AML-193 (cell line): ENCODE measurements at regions not wholly inside any gene's neighbourhood (a gene's known extent, or its start where the extent isn't known, plus 50 kb on each side); places are given as distances from the start of the nearest gene placed in this dataset.

Experiments used
- DNase-seq, 2 experiments: peaks; one replicate each; lab custom pipeline; 2025; lab: John Stamatoyannopoulos, UW

DNA sequence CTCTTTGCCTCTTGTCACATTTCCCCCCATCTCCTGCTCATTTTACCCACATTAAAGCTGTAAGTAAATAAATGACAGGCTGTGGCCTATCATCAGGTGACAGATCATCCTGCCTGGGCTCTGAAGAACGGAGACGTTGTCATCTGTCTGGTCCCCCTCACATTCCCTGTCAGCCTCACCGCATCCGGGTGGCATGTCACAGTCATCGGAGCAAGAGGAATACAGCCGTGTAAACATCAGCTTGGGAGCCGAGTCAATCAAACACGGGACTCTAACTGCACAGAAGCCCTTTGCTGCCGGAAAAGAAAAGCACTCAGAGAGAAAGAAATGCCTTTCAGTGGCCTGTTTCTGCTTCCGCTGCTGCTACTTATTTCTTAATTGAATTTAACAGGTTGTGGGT is 371.9 kb upstream of the ID4 start:
- DNase-seq: no peak

DNA sequence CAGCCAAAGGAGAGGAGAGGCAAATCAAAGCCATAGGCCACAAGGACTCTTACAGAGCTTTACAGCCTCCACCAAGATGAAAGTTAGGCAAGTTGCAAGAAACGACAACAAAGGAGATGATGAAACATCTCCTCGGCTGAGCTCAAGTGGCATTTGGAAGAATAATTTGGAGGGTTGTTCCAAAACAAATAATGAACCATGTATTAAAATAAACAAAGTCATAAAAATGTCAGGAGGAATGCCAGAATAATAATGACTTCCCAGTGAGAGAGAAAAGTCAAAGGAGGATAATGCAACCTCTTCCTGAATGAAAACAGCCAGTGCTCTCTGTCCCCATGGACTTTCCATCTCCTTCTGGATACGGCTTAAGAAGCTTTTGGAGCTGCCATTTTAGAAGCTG is 371.4 kb upstream of the ID4 start:
- DNase-seq: no peak

DNA sequence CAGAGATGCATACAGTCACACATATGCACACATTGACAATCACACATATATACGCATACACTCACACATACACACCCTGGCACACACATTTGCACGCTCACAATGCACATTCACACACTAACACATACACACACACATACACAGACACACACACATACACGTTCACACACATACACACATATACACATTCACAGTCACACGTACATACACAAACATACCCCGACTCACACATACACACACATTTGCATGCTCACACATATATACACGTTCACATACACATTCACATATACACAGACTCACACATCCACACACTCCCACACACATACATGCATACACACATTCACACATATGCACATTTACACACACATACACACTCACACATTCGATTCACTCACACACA is 366.8 kb upstream of the ID4 start:
- no peak for DNase-seq

DNA sequence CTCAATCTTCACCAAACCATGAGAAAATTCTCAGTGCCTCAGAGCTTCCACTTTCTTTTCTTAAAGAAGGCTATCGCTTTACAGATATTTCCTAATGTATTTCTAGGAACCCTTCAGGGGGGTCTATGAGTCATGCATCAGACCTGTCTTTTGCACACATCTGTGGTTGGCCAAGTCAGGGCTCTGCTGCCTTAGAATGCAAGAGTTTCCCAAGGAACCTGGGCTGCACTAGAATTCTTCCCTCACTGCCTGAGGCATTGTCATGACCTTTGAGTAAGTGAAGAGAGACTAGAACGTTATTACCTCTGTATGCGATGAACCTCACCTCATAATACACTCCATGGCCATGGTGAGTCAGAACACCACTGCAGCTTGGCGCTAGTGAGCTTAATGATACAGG is 365.0 kb upstream of the ID4 start:
- DNase-seq: no peak

DNA sequence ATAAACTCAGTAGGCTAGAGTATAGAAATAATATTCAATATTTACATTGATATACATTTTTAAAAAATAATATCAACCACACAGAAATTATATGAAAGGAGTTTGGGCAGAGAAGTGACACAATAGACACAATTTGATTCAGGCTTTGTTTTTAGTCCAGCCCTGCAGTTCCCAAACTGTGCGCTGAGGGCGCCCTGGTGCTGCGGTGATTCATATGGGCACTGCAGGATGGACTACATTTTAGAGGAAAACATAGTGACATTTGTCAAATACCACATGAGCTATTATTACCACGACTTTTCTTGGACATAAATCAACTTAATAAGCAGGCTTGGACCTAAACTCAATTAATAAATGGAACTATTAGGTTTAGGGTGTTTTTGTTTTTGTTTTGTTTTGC is 364.3 kb upstream of the ID4 start:
- DNase-seq: no peak

DNA sequence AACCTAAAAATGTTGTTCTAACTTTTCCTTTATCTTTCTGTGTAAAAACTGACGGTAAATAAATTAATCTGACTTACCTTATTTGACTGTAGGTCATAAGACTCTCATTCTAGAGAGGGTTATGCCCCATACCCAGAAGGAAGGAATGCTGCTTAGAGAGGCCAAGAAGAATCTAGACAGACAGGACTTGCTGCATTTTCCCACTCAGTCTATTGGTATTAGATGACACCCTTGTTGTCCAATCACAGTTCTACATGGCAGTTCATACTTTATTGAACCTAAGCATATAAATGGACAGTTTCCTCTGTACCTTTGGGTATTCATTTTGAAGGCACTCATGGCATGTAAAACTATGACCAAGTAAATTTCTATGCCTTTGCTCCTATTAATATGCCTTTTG is 359.6 kb upstream of the ID4 start:
- no peak for DNase-seq

DNA sequence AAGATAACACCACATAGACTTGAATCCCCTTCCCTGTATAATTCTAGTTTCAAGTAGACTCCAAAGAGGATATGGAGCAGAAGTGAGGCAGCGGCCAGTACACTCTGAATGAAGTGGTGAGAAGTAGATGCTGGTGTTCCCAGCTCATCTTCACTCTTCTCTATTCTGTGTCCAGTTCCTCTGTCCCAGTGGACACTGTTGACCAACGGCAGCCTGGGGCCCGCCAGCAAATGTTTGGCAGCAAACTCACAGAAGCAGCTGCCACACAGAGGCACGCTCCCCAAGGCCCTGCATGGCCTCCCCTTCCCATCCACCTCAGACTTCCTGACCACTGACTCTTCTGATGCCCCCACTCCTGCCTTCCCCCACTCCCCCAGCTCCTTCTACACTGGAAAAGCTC is 358.9 kb upstream of the ID4 start:
- DNase-seq: no peak

DNA sequence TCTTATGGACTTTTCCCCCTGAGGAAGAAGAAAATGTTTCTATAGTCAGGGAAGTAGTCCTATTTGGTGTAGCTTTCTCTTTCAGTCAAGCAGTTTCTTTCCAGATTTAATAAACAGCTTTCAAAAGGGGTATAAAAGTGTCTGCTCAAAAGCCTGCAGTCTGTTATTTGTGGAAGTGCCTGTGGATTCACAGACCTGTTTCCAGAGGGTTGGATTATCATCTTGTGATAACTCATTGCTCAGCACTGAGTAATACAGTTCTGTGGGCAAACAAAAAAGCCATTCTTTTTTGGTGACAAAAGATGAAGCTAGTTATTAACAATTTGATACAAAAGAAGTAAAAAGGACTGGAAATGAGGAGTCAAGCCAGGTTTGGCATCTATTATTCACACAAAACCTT is 358.2 kb upstream of the ID4 start:
- no peak for DNase-seq

DNA sequence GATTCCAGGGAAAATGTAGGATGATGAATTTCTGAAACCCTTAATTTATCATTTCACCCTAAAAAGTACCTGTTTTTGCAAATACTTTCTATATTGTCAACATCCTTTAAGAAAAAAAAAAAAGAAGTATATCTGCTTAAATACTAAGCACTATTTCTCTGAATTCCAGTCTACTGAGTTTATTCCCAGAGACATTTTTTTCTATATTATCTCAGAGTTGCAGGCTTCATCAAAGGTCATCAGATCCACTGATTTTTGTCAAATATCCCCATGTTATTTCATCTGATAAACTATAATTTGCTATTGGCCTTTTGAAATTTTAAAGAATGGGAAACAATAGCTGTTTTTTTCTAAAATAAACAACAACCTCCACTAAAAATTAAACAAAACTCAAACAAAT is 357.6 kb upstream of the ID4 start:
- DNase-seq: no peak

DNA sequence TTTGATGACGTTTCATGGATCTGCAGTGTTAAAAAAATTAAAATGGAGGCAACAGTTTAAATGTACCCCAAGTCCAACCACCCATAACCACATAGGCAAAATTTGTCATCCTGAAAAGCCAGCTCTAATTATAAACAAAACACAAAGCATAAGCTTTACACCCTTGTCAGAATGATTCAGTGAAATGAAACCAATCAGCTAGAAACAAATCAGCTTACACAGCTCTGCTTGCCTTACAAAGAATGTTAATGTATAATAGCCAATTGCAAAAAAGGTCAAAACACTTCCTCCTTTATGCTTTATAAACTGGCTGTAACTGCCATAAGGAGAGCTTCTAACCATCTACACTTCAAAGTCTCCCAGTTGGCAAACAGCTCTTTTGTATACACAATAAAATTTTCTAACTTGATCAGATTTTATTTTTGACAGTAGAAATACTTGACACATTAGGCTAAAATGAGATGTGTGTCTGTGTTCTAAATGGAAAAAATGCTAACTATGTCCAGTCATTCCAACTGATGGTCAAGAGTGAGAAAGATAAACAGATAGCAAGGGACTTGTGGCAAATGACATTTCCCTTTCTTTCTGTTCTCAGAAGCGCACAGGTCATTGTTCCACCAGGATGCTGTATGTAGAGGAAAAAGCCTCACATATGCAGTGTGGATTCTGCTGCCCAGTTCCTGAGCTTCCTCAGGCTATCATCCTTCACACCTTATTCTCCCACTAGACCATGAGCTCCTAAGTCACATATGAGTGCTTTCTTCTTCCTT is 344.3 kb upstream of the ID4 start:
- no peak for DNase-seq

DNA sequence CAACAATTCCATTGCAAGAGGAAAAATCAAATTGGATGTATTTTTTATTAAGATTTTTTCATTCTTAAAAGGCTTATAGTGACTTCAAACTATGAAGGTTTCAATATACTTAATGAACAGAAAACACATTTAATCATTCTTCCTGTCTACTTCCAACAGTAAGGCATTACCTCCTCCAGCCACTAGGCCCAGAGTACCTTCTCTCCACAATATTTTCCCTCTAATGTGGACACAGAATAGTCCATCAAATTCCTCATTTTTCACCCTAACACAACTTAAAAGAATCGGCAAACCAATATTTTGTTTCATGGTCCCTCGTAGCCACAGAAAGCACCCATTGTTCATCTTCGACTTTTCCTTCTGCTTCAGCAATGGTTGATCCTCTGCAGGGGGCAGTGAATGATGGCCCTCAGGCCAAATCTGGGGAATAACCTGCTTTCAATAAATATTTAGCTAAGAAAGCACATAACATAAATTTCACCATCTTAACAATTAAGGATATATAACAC is 335.4 kb upstream of the ID4 start:
- DNase-seq: no peak

DNA sequence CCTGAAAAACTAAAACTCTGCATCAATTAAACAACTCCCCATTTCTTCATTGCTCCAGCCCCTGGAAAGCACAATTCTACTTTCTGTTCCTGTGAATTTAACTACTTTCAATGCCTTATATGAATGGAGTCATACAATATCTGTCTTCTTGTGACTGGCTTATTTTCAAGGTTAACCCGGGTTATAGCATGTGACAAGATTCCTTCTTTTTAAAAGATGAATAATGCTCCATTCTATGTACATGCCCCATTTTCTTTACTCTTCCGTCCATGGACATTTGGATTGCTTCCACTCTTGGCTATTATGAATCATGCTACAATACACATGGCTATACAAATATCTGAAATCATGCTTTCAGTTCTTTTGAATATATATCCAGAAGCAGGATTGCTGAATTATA is 334.9 kb upstream of the ID4 start:
- DNase-seq: no peak

DNA sequence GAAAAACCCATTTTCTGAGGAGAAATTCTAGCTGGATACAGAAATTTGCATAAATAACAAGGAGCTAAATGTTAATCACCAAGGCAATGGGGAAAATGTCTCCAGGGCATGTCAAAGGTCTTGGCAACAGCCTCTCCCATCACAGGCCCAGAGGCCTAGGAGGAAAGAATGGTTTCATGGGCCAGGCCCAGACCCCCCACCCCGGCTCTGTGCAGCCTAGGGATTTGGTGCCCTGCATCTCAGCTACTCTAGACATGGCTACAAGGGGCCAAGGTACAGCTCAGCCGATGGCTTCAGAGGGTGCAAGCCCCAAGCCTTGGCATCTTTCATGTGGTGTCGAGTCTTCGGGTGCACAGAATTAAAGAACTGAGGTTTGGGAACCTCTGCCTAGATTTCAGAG is 321.2 kb upstream of the ID4 start:
- DNase-seq: no peak

DNA sequence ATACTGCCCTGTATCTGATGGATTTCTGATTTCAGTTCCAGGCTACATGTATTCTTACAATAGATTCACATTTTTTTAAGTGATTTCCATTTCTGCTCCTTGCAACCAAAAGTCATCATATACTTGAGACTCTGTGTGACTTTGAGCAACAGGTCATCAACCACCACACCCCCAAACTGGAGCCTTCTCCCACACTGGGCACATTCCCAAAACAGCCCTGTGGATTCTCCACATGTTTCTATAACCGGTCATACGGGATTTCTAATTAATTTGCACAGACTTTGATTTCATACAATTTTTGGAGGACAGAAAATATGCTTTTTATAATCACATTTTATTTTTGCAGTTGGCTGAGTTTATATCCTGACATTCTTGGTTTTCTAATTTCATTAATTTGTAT is 317.2 kb upstream of the ID4 start:
- no peak for DNase-seq

DNA sequence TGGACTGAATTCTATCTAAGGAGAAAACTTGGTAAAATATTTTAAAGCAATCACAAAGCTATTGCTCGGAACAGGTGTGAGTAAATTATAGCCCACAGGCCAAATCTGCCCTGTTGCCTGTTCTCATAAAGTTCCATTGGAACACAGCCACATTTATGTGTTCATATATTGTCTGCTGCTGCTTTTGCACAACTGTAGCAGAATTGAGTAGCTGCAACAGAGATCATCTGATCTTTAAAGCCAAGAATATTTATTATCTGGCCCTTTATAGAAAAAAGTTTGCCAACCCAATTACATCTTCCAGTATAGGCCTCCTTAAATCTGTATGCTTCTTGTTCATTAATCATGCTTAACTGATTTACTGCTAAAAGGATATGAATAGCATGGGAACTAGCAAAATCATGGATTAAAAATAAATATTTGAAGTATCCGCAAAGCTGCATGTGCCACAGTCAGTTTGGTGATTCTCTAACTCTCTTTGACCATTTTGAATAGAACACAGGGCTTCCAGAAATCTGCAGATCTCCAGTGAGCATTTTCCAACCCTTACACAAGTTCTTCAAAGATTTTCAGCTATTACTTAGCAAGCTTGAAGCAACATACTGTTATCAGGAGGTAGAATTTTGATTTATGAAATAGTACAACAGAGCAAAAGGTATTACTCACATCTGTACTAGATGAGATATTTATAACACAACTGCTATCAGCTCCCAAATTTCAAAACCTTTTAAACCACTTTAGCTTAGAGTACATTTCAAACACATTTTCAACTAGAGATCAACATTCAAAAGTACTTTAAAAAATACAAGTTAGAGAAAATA is 312.6 kb upstream of the ID4 start:
- no peak for DNase-seq

DNA sequence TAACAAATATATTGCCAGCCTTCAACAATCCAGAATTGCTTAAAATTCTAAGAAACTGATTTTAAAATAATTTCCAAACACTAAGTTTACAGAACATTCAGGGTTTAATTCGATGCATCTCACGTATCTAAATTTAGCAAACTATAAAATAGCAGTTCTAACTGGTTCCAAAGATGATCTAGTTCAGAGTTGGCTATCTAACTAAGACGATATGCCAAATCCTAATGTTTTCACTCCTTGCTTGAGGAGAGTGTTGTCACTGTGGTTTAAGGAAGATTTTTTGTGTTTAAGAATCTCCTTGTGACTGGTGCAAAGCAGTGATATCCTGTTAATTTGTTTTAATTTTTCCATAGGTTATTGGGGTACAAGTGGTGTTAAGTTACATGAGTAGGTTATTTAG is 311.5 kb upstream of the ID4 start:
- DNase-seq: no peak

DNA sequence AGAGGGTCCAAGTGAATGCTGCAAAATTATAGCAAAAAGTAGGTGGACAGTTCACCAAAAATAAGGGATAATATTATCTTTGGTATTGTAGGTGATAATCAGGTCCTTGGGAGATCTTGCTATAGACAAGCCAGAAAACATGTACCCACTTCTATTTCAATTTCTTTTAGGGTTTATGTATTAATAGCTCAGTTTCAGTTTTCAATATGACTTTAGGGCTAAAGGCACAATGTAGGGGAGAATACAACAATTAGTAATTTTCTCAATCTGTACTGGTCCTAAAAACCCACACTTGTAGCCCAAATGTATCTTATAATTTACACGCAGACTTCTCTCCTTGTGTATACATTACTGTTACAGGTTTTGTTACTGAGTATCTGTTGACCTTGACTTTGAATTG is 307.0 kb upstream of the ID4 start:
- no peak for DNase-seq

DNA sequence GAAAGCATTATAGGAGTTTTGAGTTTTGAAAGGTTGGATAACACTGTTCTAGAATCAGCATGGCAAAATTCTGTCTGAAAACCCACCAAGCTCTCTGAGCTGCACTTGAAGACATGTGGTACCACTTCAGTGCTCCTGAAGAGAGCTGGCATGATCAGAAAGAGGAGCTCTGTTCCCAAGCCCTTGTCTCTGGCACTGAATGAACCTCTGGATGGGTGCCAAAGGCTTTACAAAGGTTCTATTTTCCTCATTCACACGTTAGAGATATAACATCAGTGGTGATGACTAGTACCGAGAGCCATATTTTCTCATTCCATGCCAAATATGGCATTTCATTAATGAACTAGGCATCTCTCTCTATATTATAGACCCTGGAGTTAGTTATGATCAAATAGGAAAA is 301.8 kb upstream of the ID4 start:
- no peak for DNase-seq

DNA sequence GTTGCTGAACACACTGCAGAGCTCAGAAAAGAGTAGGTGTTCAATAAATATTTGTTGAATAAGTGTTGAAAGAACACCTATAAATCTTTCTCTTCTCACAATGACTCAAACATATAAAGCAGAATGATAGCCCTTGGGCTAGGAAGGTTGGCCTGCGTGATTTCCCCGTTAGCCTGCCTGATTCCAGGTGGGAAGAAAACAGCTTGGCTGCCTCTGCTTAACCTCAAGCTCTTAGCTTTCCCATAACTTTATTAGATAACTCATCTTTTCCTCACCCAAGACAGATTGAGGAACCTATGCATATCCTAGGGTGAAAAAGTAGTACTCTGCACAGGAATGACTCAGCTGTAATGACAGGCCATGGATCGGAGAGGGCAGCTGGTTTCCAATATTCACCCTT is 300.3 kb upstream of the ID4 start:
- no peak for DNase-seq

DNA sequence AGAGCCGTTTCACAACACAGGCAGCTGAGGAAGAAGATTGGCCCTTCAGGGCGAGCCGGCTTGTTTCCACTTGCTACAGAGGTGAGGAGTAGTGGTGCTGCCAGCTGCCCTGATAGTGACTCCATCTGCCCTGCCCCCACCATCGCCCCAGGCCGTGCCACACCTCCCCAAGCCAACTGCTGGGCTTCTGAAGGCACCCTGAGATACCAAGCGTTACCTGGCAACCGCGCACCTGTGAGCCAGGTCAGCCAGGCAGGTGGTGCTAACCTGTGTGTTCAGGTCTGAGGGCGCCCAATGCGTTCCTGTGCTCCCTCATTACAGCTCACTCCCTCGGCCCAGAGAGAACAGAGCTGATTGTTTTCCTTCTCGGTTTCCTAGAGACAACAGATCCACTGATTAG is 299.1 kb upstream of the ID4 start:
- DNase-seq: no peak

DNA sequence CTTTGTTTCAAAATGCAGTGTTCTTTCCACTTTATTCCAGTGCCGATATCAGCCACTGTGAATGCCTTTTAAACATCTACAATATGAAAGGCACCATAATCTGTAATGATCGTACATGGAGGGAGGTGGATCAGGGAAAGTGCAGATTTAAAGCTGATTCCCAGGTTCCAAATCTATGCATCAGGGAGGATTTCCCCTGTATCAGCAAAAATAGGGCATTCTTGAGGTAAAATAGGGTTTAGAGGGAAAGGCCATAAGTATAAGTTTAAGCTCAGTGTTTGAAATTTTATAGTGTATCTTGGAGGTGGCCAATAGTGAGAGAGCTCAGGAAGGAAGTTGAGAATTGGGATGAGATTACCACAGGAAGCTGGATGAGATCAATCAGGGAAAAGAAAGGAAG is 289.7 kb upstream of the ID4 start:
- no peak for DNase-seq

DNA sequence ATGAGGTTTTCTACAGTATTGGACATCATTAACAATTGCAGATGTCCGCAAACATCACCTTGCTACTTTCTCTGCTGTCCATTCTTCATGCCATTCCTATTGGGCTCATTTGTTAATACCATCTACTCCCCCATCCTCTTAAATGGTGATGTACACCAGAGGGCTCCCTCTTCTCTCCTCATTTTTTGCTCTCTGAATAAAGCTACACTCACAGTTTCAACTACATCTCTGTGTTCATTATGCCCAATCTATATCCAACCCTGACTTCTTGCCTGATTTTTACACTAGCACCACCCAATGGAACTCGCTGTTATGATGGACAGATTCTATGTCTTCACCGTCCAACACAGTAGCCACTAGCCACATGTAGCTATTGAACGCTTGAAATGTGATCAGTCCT is 288.1 kb upstream of the ID4 start:
- no peak for DNase-seq

DNA sequence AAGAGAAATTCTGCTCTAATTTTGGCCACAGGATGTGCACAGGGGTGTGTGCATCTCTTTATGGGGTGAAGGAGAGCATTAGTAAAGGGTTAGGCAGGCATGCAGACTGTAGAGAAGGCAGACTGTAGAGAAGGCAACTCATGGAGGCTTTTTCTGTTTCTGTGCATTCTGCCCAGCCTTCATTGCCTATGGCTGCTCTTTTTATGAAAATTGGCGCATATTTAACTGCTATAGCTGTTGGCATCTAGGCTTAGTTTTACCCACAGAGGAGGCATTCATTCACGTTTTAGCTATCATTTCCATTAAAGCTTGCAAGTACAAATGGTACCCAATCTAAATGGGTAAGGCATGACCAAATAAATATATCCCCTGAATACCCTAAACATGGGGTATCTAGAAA is 286.8 kb upstream of the ID4 start:
- DNase-seq: no peak

DNA sequence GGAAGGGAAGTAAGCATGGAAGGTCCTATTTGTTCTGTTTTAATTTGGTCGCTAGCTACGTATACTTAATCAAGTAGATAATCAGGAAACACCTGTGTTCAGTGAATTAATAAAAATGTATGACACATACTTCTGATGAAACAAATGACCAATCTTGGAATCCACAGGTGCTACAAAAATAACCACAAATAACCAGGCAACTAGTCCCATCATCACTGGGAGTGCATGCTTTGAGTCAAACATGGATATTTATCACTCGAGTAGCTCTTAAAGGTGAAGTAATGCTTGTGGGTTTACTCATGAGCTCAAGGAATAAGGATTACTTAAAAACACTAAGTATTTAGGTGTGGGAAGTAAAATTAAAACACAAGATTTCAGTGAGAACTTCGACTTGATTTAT is 285.6 kb upstream of the ID4 start:
- no peak for DNase-seq
